H1 (cell line): ENCODE measurements at regions not wholly inside any gene's neighbourhood (a gene's known extent, or its start where the extent isn't known, plus 50 kb on each side); places are given as distances from the start of the nearest gene placed in this dataset.

Source experiments
- CTCF ChIA-PET: fragments of 300-600 bp; sonication (Branson Sonifier 250); formaldehyde crosslinking; loops from one replicate; lab custom pipeline; 2021; ENCODE audit not compliant: partially characterized antibody; lab: Charles Lee
- POLR2A ChIA-PET: fragments of 300-600 bp; sonication (Branson Sonifier 250); formaldehyde crosslinking; loops from one replicate; lab custom pipeline; 2021; ENCODE audit warnings: inconsistent platforms; ENCODE audit not compliant: partially characterized antibody; lab: Charles Lee
- DNase-seq, 2 experiments: peaks; one replicate each; pipeline versions ENCODE4 v3.0.0 to v3.0.0-alpha.2; 2010 to 2022; ENCODE audit warnings: low spot score in 2 of 2, low read depth in 1 of 2, mixed read lengths in 1 of 2
- FAIRE-seq: peaks from 2 replicates; lab custom pipeline; 2011; peaks lifted over from hg19 to GRCh38; lab: Jason Lieb, UNC
- H2AFZ ChIP-seq: 2 replicates; pipeline ENCODE4 v1.8.1; 2012; ENCODE audit warnings: low read length, inconsistent platforms
- H2AK5ac ChIP-seq: 2 replicates; pipeline ENCODE4 v1.6.1; 2013; ENCODE audit warnings: low read depth, low read length
- H2BK120ac ChIP-seq: replicated peaks from 2 replicates; pipeline ENCODE3; 2013; ENCODE audit warnings: low read depth, low read length, inconsistent platforms
- H2BK12ac ChIP-seq: 2 replicates; pipeline ENCODE4 v1.6.1; 2013; ENCODE audit warnings: low read depth, low read length
- H2BK15ac ChIP-seq: 2 replicates; pipeline ENCODE4 v1.6.1; 2013; ENCODE audit warnings: low read length
- H2BK20ac ChIP-seq: 2 replicates; pipeline ENCODE4 v1.6.1; 2013; ENCODE audit warnings: low read length
- H2BK5ac ChIP-seq: 2 replicates; pipeline ENCODE4 v1.6.1; 2013; ENCODE audit warnings: low read depth, low read length
- H3K14ac ChIP-seq: 2 replicates; pipeline ENCODE4 v1.6.1; 2013; ENCODE audit warnings: inconsistent platforms; ENCODE audit not compliant: insufficient read length
- H3K18ac ChIP-seq: 2 replicates; pipeline ENCODE4 v1.6.1; 2013; ENCODE audit warnings: low read length; ENCODE audit errors: extremely low read depth
- H3K23ac ChIP-seq: 2 replicates; pipeline ENCODE4 v1.6.1; 2013; ENCODE audit warnings: inconsistent platforms; ENCODE audit not compliant: insufficient read length
- H3K23me2 ChIP-seq: 2 replicates; pipeline ENCODE4 v1.6.1; 2013; ENCODE audit warnings: low read depth, low read length
- H3K27ac ChIP-seq: 2 replicates; pipeline ENCODE4 v1.6.1; 2011; ENCODE audit warnings: low read depth, low read length, inconsistent platforms
- H3K27me3 ChIP-seq, 4 experiments: replicated peaks in 1 of 4; 1 replicate in 1 of 4; 2 replicates in 3 of 4; pipeline versions ENCODE4 v1.6.1 to v1.8.1; 2011 to 2013; ENCODE audit warnings: low read length in 3 of 4, mild to moderate bottlenecking in 3 of 4, inconsistent platforms in 2 of 4, mixed read lengths in 2 of 4, moderate library complexity in 1 of 4; ENCODE audit not compliant: control insufficient read depth in 3 of 4, insufficient read depth in 3 of 4; ENCODE audit errors: extremely low read depth in 1 of 4
- H3K36me3 ChIP-seq, 4 experiments: 2 replicates each; pipeline versions ENCODE4 v1.6.1 to v1.8.1; 2011 to 2013; ENCODE audit warnings: mild to moderate bottlenecking in 4 of 4, low read length in 3 of 4, moderate library complexity in 2 of 4, control low read depth in 1 of 4, inconsistent platforms in 1 of 4; ENCODE audit not compliant: insufficient read depth in 4 of 4, control insufficient read depth in 2 of 4
- H3K4ac ChIP-seq: replicated peaks from 2 replicates; pipeline ENCODE3; 2013; ENCODE audit warnings: low read length, low read depth, mixed read lengths, inconsistent platforms; ENCODE audit not compliant: insufficient read length
- H3K4me1 ChIP-seq, 4 experiments: replicated peaks in 1 of 4; 1 replicate in 1 of 4; 2 replicates in 3 of 4; pipeline versions ENCODE4 v1.6.1 to v1.8.1; 2011 to 2013; ENCODE audit warnings: low read length in 3 of 4, inconsistent platforms in 2 of 4, mixed read lengths in 1 of 4; ENCODE audit not compliant: insufficient read depth in 4 of 4, control insufficient read depth in 3 of 4
- H3K4me2 ChIP-seq, 2 experiments: 2 replicates each; pipeline versions ENCODE4 v1.6.1 to v1.8.1; 2011 to 2013; ENCODE audit warnings: low read depth in 2 of 2, low read length in 2 of 2, control low read depth in 1 of 2, inconsistent platforms in 1 of 2, mild to moderate bottlenecking in 1 of 2; ENCODE audit not compliant: insufficient read depth in 1 of 2
- H3K4me3 ChIP-seq, 4 experiments: fragments of 200-600, 300-600 bp in 1 of 4; sonication (generic), shearing (Covaris generic), sonication (Bioruptor Twin) in 1 of 4; 2 replicates each; pipeline versions ENCODE4 v1.5.1 to v1.8.1; 2011 to 2016; ENCODE audit warnings: low read length in 4 of 4, low read depth in 3 of 4, control low read depth in 2 of 4, inconsistent platforms in 2 of 4, mild to moderate bottlenecking in 2 of 4, mixed read lengths in 1 of 4, moderate library complexity in 1 of 4; ENCODE audit not compliant: insufficient read depth in 2 of 4; ENCODE audit errors: extremely low read depth in 1 of 4
- H3K56ac ChIP-seq: replicated peaks from 2 replicates; pipeline ENCODE3; 2013; ENCODE audit warnings: low read depth, mild to moderate bottlenecking, mixed read lengths, low read length, inconsistent platforms; ENCODE audit not compliant: insufficient read length
- H3K79me1 ChIP-seq: 2 replicates; pipeline ENCODE4 v1.6.1; 2013; ENCODE audit warnings: low read depth, low read length, control low read depth
- H3K79me2 ChIP-seq, 2 experiments: 2 replicates each; pipeline versions ENCODE4 v1.6.1 to v1.8.1; 2012 to 2013; ENCODE audit warnings: low read length in 2 of 2, mild to moderate bottlenecking in 2 of 2, inconsistent platforms in 1 of 2; ENCODE audit not compliant: insufficient read depth in 2 of 2, control insufficient read depth in 1 of 2
- H3K9ac ChIP-seq, 4 experiments: replicated peaks in 1 of 4; 1 replicate in 1 of 4; 2 replicates in 3 of 4; pipeline versions ENCODE4 v1.6.1 to v1.8.1; 2011 to 2013; ENCODE audit warnings: low read depth in 3 of 4, low read length in 3 of 4, control low read depth in 2 of 4, mild to moderate bottlenecking in 2 of 4, moderate library complexity in 2 of 4, inconsistent platforms in 1 of 4; ENCODE audit errors: extremely low read depth in 1 of 4
- H3K9me3 ChIP-seq, 2 experiments: 2 replicates each; pipeline versions ENCODE4 v1.6.1 to v1.8.1; 2012 to 2013; ENCODE audit warnings: mild to moderate bottlenecking in 2 of 2, moderate library complexity in 2 of 2, control low read depth in 1 of 2, inconsistent platforms in 1 of 2, low read depth in 1 of 2, low read length in 1 of 2, mixed read lengths in 1 of 2; ENCODE audit not compliant: insufficient read depth in 2 of 2
- H4K20me1 ChIP-seq, 2 experiments: replicated peaks in 1 of 2; 2 replicates each; pipeline versions ENCODE3 to v1.8.1; 2011 to 2013; ENCODE audit warnings: inconsistent platforms in 2 of 2, low read length in 2 of 2, mild to moderate bottlenecking in 1 of 2; ENCODE audit not compliant: insufficient read depth in 2 of 2, control insufficient read depth in 1 of 2
- H4K5ac ChIP-seq: 2 replicates; pipeline ENCODE4 v1.6.1; 2013; ENCODE audit warnings: low read length, low read depth, mixed read lengths, inconsistent platforms; ENCODE audit not compliant: insufficient read length
- H4K8ac ChIP-seq: 2 replicates; pipeline ENCODE4 v1.8.0; 2013; ENCODE audit warnings: mild to moderate bottlenecking, moderate library complexity, low read length, inconsistent platforms; ENCODE audit not compliant: insufficient read depth; ENCODE audit errors: extremely low read depth
- H4K91ac ChIP-seq: replicated peaks from 2 replicates; pipeline ENCODE3; 2013; ENCODE audit warnings: low read length, mixed read lengths, inconsistent platforms; ENCODE audit not compliant: insufficient read length
- EGR1 ChIP-seq: IDR thresholded peaks from 2 replicates; pipeline ENCODE4 v1.6.1; 2011; ENCODE audit warnings: low read depth, low read length, borderline replicate concordance
- EZH2 ChIP-seq: fragments of 200-600 bp; sonication (generic); IDR thresholded peaks from 2 replicates; pipeline ENCODE4 v1.7.1; 2012; ENCODE audit warnings: low read depth, mild to moderate bottlenecking, moderate library complexity, low read length, inconsistent platforms; ENCODE audit not compliant: severe bottlenecking
- HDAC2 ChIP-seq, 2 experiments: fragments of 300-600 bp in 1 of 2; sonication (generic) in 1 of 2; IDR thresholded peaks; 2 replicates each; pipeline ENCODE4 v1.6.1; 2011 to 2012; ENCODE audit warnings: low read depth in 2 of 2, low read length in 2 of 2, mild to moderate bottlenecking in 2 of 2, moderate library complexity in 2 of 2, borderline replicate concordance in 1 of 2, inconsistent platforms in 1 of 2
- HDAC6 ChIP-seq: IDR thresholded peaks from one replicate; pipeline ENCODE4 v1.7.1; 2012; ENCODE audit warnings: low read depth, mild to moderate bottlenecking, inconsistent platforms, low read length, moderate library complexity
- KDM1A ChIP-seq: fragments of 200-600, 300-600 bp; sonication (generic); IDR thresholded peaks from 2 replicates; pipeline ENCODE4 v1.7.1; 2016; ENCODE audit warnings: mild to moderate bottlenecking, low read length, borderline replicate concordance
- KDM4A ChIP-seq: IDR thresholded peaks from one replicate; pipeline ENCODE4 v1.7.1; 2012; ENCODE audit warnings: low read depth, mild to moderate bottlenecking, moderate library complexity, low read length, inconsistent platforms; ENCODE audit not compliant: severe bottlenecking
- NANOG ChIP-seq: IDR thresholded peaks from 2 replicates; pipeline ENCODE4 v1.6.1; 2011; ENCODE audit warnings: low read length, low read depth, mild to moderate bottlenecking, inconsistent platforms; ENCODE audit not compliant: insufficient read depth, poor library complexity, severe bottlenecking
- NRF1 ChIP-seq: IDR thresholded peaks from 2 replicates; pipeline ENCODE4 v1.6.1; 2011; ENCODE audit warnings: mild to moderate bottlenecking, low read depth, low read length, improper control_type of control experiment
- POLR2A ChIP-seq, 2 experiments: IDR thresholded peaks; 1 replicate in 1 of 2; 2 replicates in 1 of 2; pipeline ENCODE4 v1.6.1; 2011; ENCODE audit warnings: low read depth in 2 of 2, low read length in 2 of 2, mild to moderate bottlenecking in 2 of 2; ENCODE audit errors: control extremely low read depth in 1 of 2
- POLR2AphosphoS5 ChIP-seq: IDR thresholded peaks from 2 replicates; pipeline ENCODE4 v1.6.1; 2011; ENCODE audit warnings: low read depth, low read length
- RFX5 ChIP-seq: IDR thresholded peaks from 2 replicates; pipeline ENCODE4 v1.6.1; 2011; ENCODE audit warnings: low read depth, low read length, improper control_type of control experiment, borderline replicate concordance
- RXRA ChIP-seq: IDR thresholded peaks from 2 replicates; pipeline ENCODE4 v1.6.1; 2011; ENCODE audit warnings: low read depth, mild to moderate bottlenecking, low read length, moderate library complexity; ENCODE audit not compliant: insufficient read depth
- SAP30 ChIP-seq: fragments of 300-600 bp; sonication (generic); IDR thresholded peaks from 2 replicates; pipeline ENCODE4 v1.7.1; 2012; ENCODE audit warnings: low read length, moderate library complexity, mild to moderate bottlenecking, inconsistent platforms; ENCODE audit not compliant: insufficient read depth, insufficient replicate concordance
- SIRT6 ChIP-seq: IDR thresholded peaks from one replicate; pipeline ENCODE4 v1.7.1; 2012; ENCODE audit warnings: low read length, inconsistent platforms
- SP1 ChIP-seq: IDR thresholded peaks from 2 replicates; pipeline ENCODE4 v1.6.1; 2011; ENCODE audit warnings: low read depth, low read length
- WGBS, 2 experiments: shearing (Covaris generic) in 1 of 2; methylation state at CpG; one replicate each; pipeline versions ENCODE4 v1.1.6 to v1.1.7; 2013 to 2015; ENCODE audit warnings: low lambda C conversion rate in 2 of 2, mixed read lengths in 2 of 2, inconsistent platforms in 1 of 2, low coverage in 1 of 2, missing lambda C conversion rate in 1 of 2; ENCODE audit not compliant: insufficient replicate concordance in 2 of 2, insufficient coverage in 1 of 2, insufficient read length in 1 of 2; ENCODE audit errors: extremely low coverage in 1 of 2, missing lambda C conversion rate in 1 of 2; 5-methylcytosine and 5-hydroxymethylcytosine counted together

- Histone ChIP-seq H3K4ac (no peak overlapping the region), H2BK12ac (no peak overlapping the region), H4K20me1 (no peaks in the 10 kb centered on the region), H2AFZ (no peak overlapping the region), H3K4me2 (no peak overlapping the region), H3K23me2 (no peaks in the 10 kb centered on the region), H3K9me3 (no peaks in the 10 kb centered on the region), H3K27me3 (no peaks in the 10 kb centered on the region), H3K4me3 (no peak overlapping the region), H2AK5ac (no peak overlapping the region), H4K91ac (no peak overlapping the region), H2BK120ac (no peak overlapping the region), H2BK15ac (no peak overlapping the region), H3K23ac (no peak overlapping the region), H3K56ac (no peak overlapping the region), H4K5ac (no peak overlapping the region), H4K8ac (no peak overlapping the region), H3K9ac (no peak overlapping the region), H3K36me3 (no peaks in the 10 kb centered on the region), H2BK5ac (no peak overlapping the region), H3K18ac (no peak overlapping the region), H3K79me2 (no peaks in the 10 kb centered on the region), H3K4me1 (no peaks in the 10 kb centered on the region), H2BK20ac (no peak overlapping the region), H3K27ac (no peak overlapping the region), H3K14ac (no peak overlapping the region), H3K79me1 (no peaks in the 10 kb centered on the region)
- ChIA-PET POLR2A (interaction anchor here (0.6 kb wide), 1 partner anchor 162 kb away, joined by 3 read pairs; no protein-coding TSS in a partner anchor), CTCF (interaction anchor here (0.8 to 2.0 kb wide), 7 partner anchors 9 to 1110 kb away, joined by 3 to 13 read pairs (median 4); no protein-coding TSS in a partner anchor)
- 91% methylated on average over 6 of the region's 8 CpGs; no CpG with 5 or more reads in 1 of the 2 experiments for WGBS, 2 experiments
- FAIRE-seq: no peak
- no peak for DNase-seq
- TF ChIP-seq RFX5: no peak
- TF ChIP-seq POLR2AphosphoS5: no peak
- TF ChIP-seq SIRT6: no peak
- no peak for TF ChIP-seq RXRA
- TF ChIP-seq SP1: no peak
- TF ChIP-seq KDM4A: no peak
- no peak for TF ChIP-seq EZH2
- no peak for TF ChIP-seq HDAC6
- TF ChIP-seq EGR1: no peak
- no peak for TF ChIP-seq KDM1A
- TF ChIP-seq SAP30: no peak
- TF ChIP-seq NANOG: no peak
- TF ChIP-seq NRF1: no peak
- TF ChIP-seq HDAC2 (IDR thresholded peaks at IDR 0.05; ENCODE audit: borderline replicate concordance in 1 of 2, low read depth in 2 of 2, low read length in 2 of 2): no peak
- TF ChIP-seq POLR2A (IDR thresholded peaks at IDR 0.05; ENCODE audit: control extremely low read depth in 1 of 2, low read depth in 2 of 2, low read length in 2 of 2): no peak
Observed at GRCh38 chr14:104360501-104360900, 219.1 kb upstream of the C14orf180 start.
